Right lobe of liver (tissue), 4 donors: ENCODE measurements at regions not wholly inside any gene's neighbourhood (a gene's known extent, or its start where the extent isn't known, plus 50 kb on each side); places are given as distances from the start of the nearest gene placed in this dataset.
"Not testable (repeated sequence)": the region's sequence is repeated elsewhere in the genome, so short reads cannot be mapped to it uniquely, and the experiment has no call there.

Experiments
- CTCF ChIP-seq, 4 donors: fragments of 200-600 bp in 3 of 4; fragments of 450-650 bp in 1 of 4; IDR thresholded peaks; one replicate each; pipeline versions ENCODE4 v1.5.1 to v1.8.0; 2016 to 2022; ENCODE audit warnings: antibody characterized with exemption in 4 of 4, mild to moderate bottlenecking in 2 of 4
- POLR2A ChIP-seq: fragments of 450-650 bp; IDR thresholded peaks from one replicate; pipeline ENCODE4 v1.6.1; 2017; ENCODE audit warnings: antibody characterized with exemption, mild to moderate bottlenecking
- donor health status: DM: no; HTN: no; CAD: no.
- donor health status: DM: no; HTN: no; CAD: no.
- donor health status: DM: no; HTN: yes; CAD: no.

GRCh38 chr14:105643406-105644052 is 117.1 kb downstream of the TMEM121 start:
- not testable (repeated sequence) for TF ChIP-seq POLR2A; CTCF (IDR thresholded peaks at IDR 0.05)
